Stimulated activated CD4-positive, alpha-beta T cell treated with anti-CD3 and anti-CD28 coated beads, Interleukin-1b, Interleukin-23, amount 100 ng/mL, for 48 hours (primary cell): ENCODE measurements at regions not wholly inside any gene's neighbourhood (a gene's known extent, or its start where the extent isn't known, plus 50 kb on each side); places are given as distances from the start of the nearest gene placed in this dataset.

Experiments
- DNase-seq: peaks from one replicate; pipeline ENCODE4 v3.0.0-alpha.2; 2020

GRCh38 chr14:101196795-101197590 is 293.5 kb upstream of the RTL1 start:
- no peak for DNase-seq

GRCh38 chr14:101197595-101198397 is 294.3 kb upstream of the RTL1 start:
- DNase-seq, result no peak

GRCh38 chr14:101198398-101199027 is 295.0 kb upstream of the RTL1 start:
- DNase-seq, result no peak

- no peak for DNase-seq
Observed at GRCh38 chr14:101199028-101199770, 295.7 kb upstream of the RTL1 start.

GRCh38 chr14:101200008-101200649 is 296.6 kb upstream of the RTL1 start:
- DNase-seq, result no peak

GRCh38 chr14:101200650-101201516 is 297.4 kb upstream of the RTL1 start:
- DNase-seq, result no peak

- DNase-seq, result no peak
Observed at GRCh38 chr14:101201535-101202151, 298.1 kb upstream of the RTL1 start.

- no peak for DNase-seq
Observed at GRCh38 chr14:101202627-101203404, 299.3 kb upstream of the RTL1 start.

GRCh38 chr14:101206556-101206955 is 303.0 kb upstream of the RTL1 start:
- no peak for DNase-seq

GRCh38 chr14:101207041-101207440 is 303.5 kb upstream of the RTL1 start:
- no peak for DNase-seq

- DNase-seq, result no peak
Observed at GRCh38 chr14:101207897-101208296, 304.4 kb upstream of the RTL1 start.

- DNase-seq, result no peak
Observed at GRCh38 chr14:101209594-101209993, 306.1 kb upstream of the RTL1 start.

GRCh38 chr14:101215266-101215665 is 311.7 kb upstream of the RTL1 start:
- DNase-seq, result no peak

GRCh38 chr14:101215927-101216326 is 312.4 kb upstream of the RTL1 start:
- DNase-seq, result no peak

- no peak for DNase-seq
Observed at GRCh38 chr14:101216366-101217079, 313.0 kb upstream of the RTL1 start.

- DNase-seq, result no peak
Observed at GRCh38 chr14:101217080-101217463, 313.6 kb upstream of the RTL1 start.

- DNase-seq, result no peak
Observed at GRCh38 chr14:101217616-101218371, 314.3 kb upstream of the RTL1 start.

- no peak for DNase-seq
Observed at GRCh38 chr14:101219896-101220703, 316.6 kb upstream of the RTL1 start.
